WERI-Rb-1 (cell line): ENCODE measurements at regions not wholly inside any gene's neighbourhood (a gene's known extent, or its start where the extent isn't known, plus 50 kb on each side); places are given as distances from the start of the nearest gene placed in this dataset.

Experiments used
- DNase-seq: peaks from one replicate; pipeline ENCODE4 v3.0.0-alpha.2; 2020
- H3K27ac ChIP-seq: fragments of 250-450 bp; sonication (Bioruptor Pico); 2 replicates; pipeline ENCODE4 v1.5.1; 2020; ENCODE audit warnings: mild to moderate bottlenecking, moderate library complexity
- H3K27me3 ChIP-seq: fragments of 250-450 bp; sonication (Bioruptor Pico); 2 replicates; pipeline ENCODE4 v1.5.1; 2021; ENCODE audit warnings: mild to moderate bottlenecking, low read depth, moderate library complexity; ENCODE audit not compliant: insufficient read depth, severe bottlenecking
- H3K36me3 ChIP-seq: fragments of 250-450 bp; sonication (Bioruptor Pico); 2 replicates; pipeline ENCODE4 v1.5.1; 2020; ENCODE audit warnings: mild to moderate bottlenecking, moderate library complexity
- H3K4me3 ChIP-seq: 2 replicates; pipeline ENCODE4 v1.5.1; 2011; ENCODE audit warnings: low read depth, mild to moderate bottlenecking, control low read depth, low read length
- H3K9me3 ChIP-seq: fragments of 250-450 bp; sonication (Bioruptor Pico); 2 replicates; pipeline ENCODE4 v1.5.1; 2021; ENCODE audit warnings: mild to moderate bottlenecking, moderate library complexity; ENCODE audit not compliant: severe bottlenecking
- TF ChIP-seq, protein P1 (sequence below): IDR thresholded peaks from 2 replicates; pipeline ENCODE4 v1.5.1; 2011; ENCODE audit warnings: low read depth, mild to moderate bottlenecking, control low read depth, inconsistent platforms, low read length

DNA sequence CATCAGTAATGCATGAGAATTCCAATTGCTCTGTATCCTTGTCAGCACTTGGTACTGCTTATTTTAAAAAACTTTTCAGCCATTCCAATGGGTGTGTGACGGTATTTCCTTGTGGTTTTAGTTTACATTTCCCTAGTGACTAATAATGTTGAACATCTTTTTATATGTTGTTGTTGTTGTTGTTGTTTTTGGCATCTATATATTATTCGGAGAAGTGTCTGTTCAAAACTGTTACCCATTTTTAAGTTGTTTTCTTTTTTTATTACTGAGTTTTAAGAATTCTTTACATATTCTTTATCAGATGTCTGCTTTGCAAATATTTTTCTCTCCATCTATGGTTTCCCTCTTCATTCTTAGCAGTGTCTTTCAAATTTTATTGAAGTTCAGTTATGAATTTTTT, 231.1 kb upstream of the POU3F1 start:
- H3K4me3 ChIP-seq = no peak overlapping the region
- no peaks in the 10 kb centered on the region for H3K36me3 ChIP-seq
- TF ChIP-seq, protein P1, sequence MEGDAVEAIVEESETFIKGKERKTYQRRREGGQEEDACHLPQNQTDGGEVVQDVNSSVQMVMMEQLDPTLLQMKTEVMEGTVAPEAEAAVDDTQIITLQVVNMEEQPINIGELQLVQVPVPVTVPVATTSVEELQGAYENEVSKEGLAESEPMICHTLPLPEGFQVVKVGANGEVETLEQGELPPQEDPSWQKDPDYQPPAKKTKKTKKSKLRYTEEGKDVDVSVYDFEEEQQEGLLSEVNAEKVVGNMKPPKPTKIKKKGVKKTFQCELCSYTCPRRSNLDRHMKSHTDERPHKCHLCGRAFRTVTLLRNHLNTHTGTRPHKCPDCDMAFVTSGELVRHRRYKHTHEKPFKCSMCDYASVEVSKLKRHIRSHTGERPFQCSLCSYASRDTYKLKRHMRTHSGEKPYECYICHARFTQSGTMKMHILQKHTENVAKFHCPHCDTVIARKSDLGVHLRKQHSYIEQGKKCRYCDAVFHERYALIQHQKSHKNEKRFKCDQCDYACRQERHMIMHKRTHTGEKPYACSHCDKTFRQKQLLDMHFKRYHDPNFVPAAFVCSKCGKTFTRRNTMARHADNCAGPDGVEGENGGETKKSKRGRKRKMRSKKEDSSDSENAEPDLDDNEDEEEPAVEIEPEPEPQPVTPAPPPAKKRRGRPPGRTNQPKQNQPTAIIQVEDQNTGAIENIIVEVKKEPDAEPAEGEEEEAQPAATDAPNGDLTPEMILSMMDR = no peak
- no peaks in the 10 kb centered on the region for H3K27me3 ChIP-seq
- DNase-seq = no peak
- H3K27ac ChIP-seq = no peak overlapping the region
- H3K9me3 ChIP-seq = peaks cover 15% of the 10 kb centered on the region

DNA sequence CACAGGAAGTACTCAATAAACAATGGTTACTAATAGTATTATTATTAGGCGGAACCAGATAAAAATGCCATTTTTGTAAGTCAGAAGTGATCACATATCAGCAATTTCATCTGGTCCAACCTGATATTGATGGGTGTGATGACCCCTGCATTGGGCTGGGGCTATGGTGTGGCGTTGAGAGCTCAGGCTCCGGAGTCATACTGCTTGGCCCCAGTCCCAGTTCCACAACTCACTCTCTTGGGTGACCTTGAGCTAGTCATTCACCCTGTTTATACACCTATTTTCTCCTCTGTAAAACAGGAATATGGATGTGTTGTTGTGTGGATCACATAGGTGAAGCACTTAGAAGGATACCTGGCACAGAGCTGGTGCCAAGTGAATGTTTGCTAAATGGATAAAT, 229.4 kb upstream of the POU3F1 start:
- H3K27me3 ChIP-seq = no peaks in the 10 kb centered on the region
- TF ChIP-seq, protein P1 = no peak
- no peak overlapping the region for H3K27ac ChIP-seq
- no peak overlapping the region for H3K4me3 ChIP-seq
- no peak for DNase-seq
- no peaks in the 10 kb centered on the region for H3K36me3 ChIP-seq
- peaks cover 15% of the 10 kb centered on the region for H3K9me3 ChIP-seq

DNA sequence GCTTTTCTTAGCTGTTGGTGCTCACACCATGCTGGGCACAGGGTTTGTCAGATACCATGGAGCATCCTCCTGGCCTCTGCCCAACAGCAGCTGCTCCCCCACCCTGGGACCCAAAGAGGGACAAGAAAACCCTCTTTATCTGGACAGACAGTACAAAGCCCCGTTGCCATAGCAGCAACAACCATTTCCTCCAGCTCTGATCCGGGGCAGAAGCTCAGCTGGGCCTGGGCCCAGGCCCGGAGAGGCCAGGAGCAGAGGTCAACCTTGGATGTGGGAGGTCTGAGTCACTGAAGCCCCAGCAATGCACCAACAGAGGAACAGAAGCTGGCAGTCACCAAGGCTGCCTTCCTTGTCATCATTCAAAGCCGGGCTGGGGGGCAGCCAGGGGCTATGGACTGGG, 228.4 kb upstream of the POU3F1 start:
- Histone ChIP-seq H3K27ac (no peak overlapping the region), H3K36me3 (no peaks in the 10 kb centered on the region), H3K4me3 (no peak overlapping the region), H3K27me3 (no peaks in the 10 kb centered on the region), H3K9me3 (peaks cover 15% of the 10 kb centered on the region)
- no peak for DNase-seq
- TF ChIP-seq, protein P1 = no peak

DNA sequence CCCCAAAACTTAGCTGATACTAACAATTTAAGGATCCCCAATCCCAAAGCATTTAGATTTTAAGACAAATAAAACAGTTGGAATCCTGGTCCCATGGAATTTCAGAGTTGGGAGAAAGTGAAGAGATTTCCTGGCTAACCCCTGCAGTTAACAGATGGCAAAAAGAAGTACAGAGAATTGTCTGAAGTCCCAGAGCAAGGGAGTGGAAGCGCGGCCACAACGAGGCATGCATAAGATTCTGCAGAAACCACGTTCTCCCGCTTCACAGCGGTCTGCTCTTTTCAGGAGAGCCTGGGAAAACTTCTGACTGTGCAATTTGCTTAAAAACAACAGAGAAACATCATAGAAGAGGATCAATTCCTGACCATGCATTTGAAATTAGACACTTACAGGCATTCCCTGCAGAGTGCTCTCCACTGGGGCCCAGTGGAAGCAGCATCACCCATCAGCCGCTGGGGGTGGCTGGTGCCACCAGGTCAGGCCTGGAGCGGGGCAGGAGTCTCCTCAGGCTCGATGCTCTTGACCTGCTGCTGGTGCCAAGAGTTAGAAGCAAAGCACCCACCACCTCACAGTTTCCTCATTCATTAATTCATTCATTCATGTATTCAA, 226.7 kb upstream of the POU3F1 start:
- Histone ChIP-seq H3K4me3 (no peak overlapping the region), H3K9me3 (peaks cover 6% of the 10 kb centered on the region), H3K27ac (no peak overlapping the region), H3K27me3 (no peaks in the 10 kb centered on the region), H3K36me3 (no peaks in the 10 kb centered on the region)
- TF ChIP-seq, protein P1 = no peak
- no peak for DNase-seq

DNA sequence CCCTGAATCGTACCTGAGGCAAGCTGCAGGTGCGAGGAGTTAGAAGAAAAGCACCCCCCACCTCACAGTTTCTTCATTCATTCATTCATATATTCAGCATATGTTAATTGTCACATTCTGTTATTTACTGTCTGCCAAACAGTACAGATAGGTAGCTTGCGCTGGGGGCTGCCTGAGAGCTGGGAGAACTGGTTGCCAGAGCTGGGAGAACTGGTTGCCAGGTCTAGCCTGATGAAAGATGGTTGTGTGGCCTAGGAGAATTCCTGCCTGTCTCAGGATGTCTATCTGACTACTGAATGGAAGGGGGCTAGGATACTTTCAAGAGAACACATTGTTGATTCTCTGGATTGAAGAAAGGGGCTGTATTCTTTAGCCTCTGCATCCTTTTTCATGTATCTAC, 225.9 kb upstream of the POU3F1 start:
- no peaks in the 10 kb centered on the region for H3K9me3 ChIP-seq
- TF ChIP-seq, protein P1 = no peak
- H3K27me3 ChIP-seq = no peaks in the 10 kb centered on the region
- no peak overlapping the region for H3K4me3 ChIP-seq
- H3K36me3 ChIP-seq = no peaks in the 10 kb centered on the region
- no peak for DNase-seq
- no peak overlapping the region for H3K27ac ChIP-seq

DNA sequence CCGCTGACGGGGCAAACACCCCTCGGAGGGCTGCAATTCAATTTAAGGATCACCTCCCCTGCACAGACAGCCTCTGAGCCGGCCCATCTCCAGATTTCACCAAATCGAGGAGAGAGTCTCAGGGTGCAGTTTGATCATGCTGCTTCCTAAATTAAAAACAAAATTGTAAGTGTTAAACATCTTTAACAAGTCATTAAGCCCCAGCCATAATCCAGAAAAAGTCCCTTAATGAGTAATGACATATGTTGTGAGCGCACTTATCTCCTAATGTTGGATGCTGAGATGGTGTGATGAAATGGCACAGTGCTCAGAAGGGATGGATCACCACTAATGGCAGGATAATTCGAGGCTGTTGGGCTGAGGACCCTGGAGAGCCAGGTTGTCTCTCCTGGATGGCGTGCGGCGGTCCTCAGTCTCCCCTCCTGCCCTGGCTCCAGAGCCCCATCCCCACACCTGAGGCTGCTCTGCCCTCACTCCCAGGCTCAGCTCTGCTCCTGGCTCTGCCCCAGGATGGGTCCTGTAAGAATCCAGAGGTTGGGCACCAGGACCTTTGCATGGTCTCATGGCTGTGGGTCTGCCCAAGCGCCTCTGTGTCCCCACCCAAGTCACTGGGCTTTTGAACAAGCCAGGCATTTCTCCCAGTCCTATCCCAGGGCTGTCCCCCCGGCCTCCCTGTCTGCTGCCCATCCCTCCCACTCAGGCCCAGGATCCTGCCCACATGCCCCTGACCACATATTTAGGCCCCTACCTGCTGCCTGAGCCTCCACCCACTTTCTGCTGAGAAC, 224.4 kb upstream of the POU3F1 start:
- DNase-seq = no peak
- no peaks in the 10 kb centered on the region for H3K36me3 ChIP-seq
- no peak overlapping the region for H3K4me3 ChIP-seq
- no peaks in the 10 kb centered on the region for H3K9me3 ChIP-seq
- no peak overlapping the region for H3K27ac ChIP-seq
- no peaks in the 10 kb centered on the region for H3K27me3 ChIP-seq
- TF ChIP-seq, protein P1 = no peak
